NCI-H524 (cell line): ENCODE measurements at regions not wholly inside any gene's neighbourhood (a gene's known extent, or its start where the extent isn't known, plus 50 kb on each side); places are given as distances from the start of the nearest gene placed in this dataset.

ENCODE experiments used
- DNase-seq, 2 experiments: peaks; one replicate each; lab custom pipeline; 2025; lab: John Stamatoyannopoulos, UW

- DNase-seq: no peak
Measured at GRCh38 chr2:180367815-180368214, 360.7 kb upstream of the CWC22 start.

GRCh38 chr2:180366481-180366880 is 359.4 kb upstream of the CWC22 start:
- DNase-seq: no peak

- no peak for DNase-seq
Measured at GRCh38 chr2:180364719-180365118, 357.6 kb upstream of the CWC22 start.

GRCh38 chr2:180360283-180360618 is 353.2 kb upstream of the CWC22 start:
- no peak for DNase-seq

GRCh38 chr2:180359522-180360282 is 352.6 kb upstream of the CWC22 start:
- no peak for DNase-seq

GRCh38 chr2:180358458-180358857 is 351.4 kb upstream of the CWC22 start:
- DNase-seq: no peak

GRCh38 chr2:180356676-180357075 is 349.6 kb upstream of the CWC22 start:
- DNase-seq: no peak

- no peak for DNase-seq
Measured at GRCh38 chr2:180352620-180353019, 345.5 kb upstream of the CWC22 start.

- DNase-seq: no peak
Measured at GRCh38 chr2:180349809-180350208, 342.7 kb upstream of the CWC22 start.

- DNase-seq: no peak
Measured at GRCh38 chr2:180343528-180344345, 336.6 kb upstream of the CWC22 start.

- DNase-seq: no peak
Measured at GRCh38 chr2:180337136-180337535, 330.0 kb upstream of the CWC22 start.

- no peak for DNase-seq
Measured at GRCh38 chr2:180336550-180336949, 329.5 kb upstream of the CWC22 start.

- no peak for DNase-seq
Measured at GRCh38 chr2:180334514-180334913, 327.4 kb upstream of the CWC22 start.

GRCh38 chr2:180328795-180329422 is 321.8 kb upstream of the CWC22 start:
- DNase-seq: no peak

GRCh38 chr2:180327185-180327584 is 320.1 kb upstream of the CWC22 start:
- no peak for DNase-seq

- DNase-seq: peak in 1 of 2 experiments; percentile 78
Measured at GRCh38 chr2:180325416-180326120, 318.5 kb upstream of the CWC22 start.

GRCh38 chr2:180324182-180324581 is 317.1 kb upstream of the CWC22 start:
- DNase-seq: peak in 1 of 2 experiments; percentile 28

GRCh38 chr2:180322781-180323180 is 315.7 kb upstream of the CWC22 start:
- DNase-seq: no peak

- no peak for DNase-seq
Measured at GRCh38 chr2:180319586-180320405, 312.7 kb upstream of the CWC22 start.

- no peak for DNase-seq
Measured at GRCh38 chr2:180314086-180314485, 307.0 kb upstream of the CWC22 start.

GRCh38 chr2:180312542-180312941 is 305.4 kb upstream of the CWC22 start:
- DNase-seq: no peak
